CD4-positive, alpha-beta memory T cell (primary cell): ENCODE measurements at regions not wholly inside any gene's neighbourhood (a gene's known extent, or its start where the extent isn't known, plus 50 kb on each side); places are given as distances from the start of the nearest gene placed in this dataset.

Experiments
- CTCF ChIA-PET: fragments of 350-600 bp; sonication (Branson Sonifier 250); formaldehyde crosslinking; loops from one replicate; lab custom pipeline; 2021; ENCODE audit warnings: inconsistent platforms; ENCODE audit not compliant: partially characterized antibody; lab: Charles Lee
- POLR2A ChIA-PET: fragments of 350-600 bp; sonication (Branson Sonifier 250); formaldehyde crosslinking; loops from one replicate; lab custom pipeline; 2021; ENCODE audit not compliant: partially characterized antibody; lab: Charles Lee
- DNase-seq, 5 donors: peaks; one replicate each; pipeline versions ENCODE4 v3.0.0 to v3.0.0-alpha.2; 2020 to 2022; ENCODE audit warnings: mixed read lengths in 1 of 5
- H3K27ac ChIP-seq: one replicate; pipeline ENCODE4 v1.7.0; 2013; ENCODE audit warnings: low read depth, low read length
- H3K27me3 ChIP-seq: 2 replicates; pipeline ENCODE4 v1.7.0; 2013; ENCODE audit warnings: mild to moderate bottlenecking, low read length, moderate library complexity; ENCODE audit not compliant: insufficient read depth
- H3K36me3 ChIP-seq: 2 replicates; pipeline ENCODE4 v1.7.0; 2013; ENCODE audit warnings: mild to moderate bottlenecking, low read length, moderate library complexity; ENCODE audit not compliant: insufficient read depth
- H3K4me1 ChIP-seq: 2 replicates; pipeline ENCODE4 v1.7.0; 2013; ENCODE audit warnings: mild to moderate bottlenecking, low read length, moderate library complexity; ENCODE audit not compliant: insufficient read depth
- H3K4me3 ChIP-seq, 2 donors: one replicate each; pipeline ENCODE4 v1.7.0; 2013; ENCODE audit warnings: low read length in 2 of 2, mild to moderate bottlenecking in 1 of 2
- H3K9me3 ChIP-seq, 2 donors: one replicate each; pipeline ENCODE4 v1.7.0; 2013; ENCODE audit warnings: low read length in 2 of 2, control low read depth in 1 of 2; ENCODE audit not compliant: control insufficient read depth in 1 of 2
- H3K27ac Mint-ChIP-seq, 7 donors: one replicate each; pipeline ENCODE4 v1.8.0; 2020 to 2021; ENCODE audit warnings: mixed read lengths in 7 of 7, mild to moderate bottlenecking in 6 of 7, inconsistent platforms in 3 of 7, moderate library complexity in 3 of 7
- H3K27me3 Mint-ChIP-seq, 2 donors: one replicate each; pipeline ENCODE4 v1.8.0; 2020 to 2021; ENCODE audit warnings: mixed read lengths in 2 of 2
- H3K36me3 Mint-ChIP-seq, 2 donors: one replicate each; pipeline ENCODE4 v1.8.0; 2020 to 2021; ENCODE audit warnings: mixed read lengths in 2 of 2, inconsistent platforms in 1 of 2, mild to moderate bottlenecking in 1 of 2
- H3K4me1 Mint-ChIP-seq, 4 donors: one replicate each; pipeline ENCODE4 v1.8.0; 2020 to 2021; ENCODE audit warnings: mixed read lengths in 4 of 4, mild to moderate bottlenecking in 1 of 4
- H3K4me3 Mint-ChIP-seq, 8 donors: one replicate each; pipeline ENCODE4 v1.8.0; 2020 to 2021; ENCODE audit warnings: mixed read lengths in 8 of 8, mild to moderate bottlenecking in 7 of 8, moderate library complexity in 6 of 8, inconsistent platforms in 3 of 8
- H3K9me3 Mint-ChIP-seq, 8 donors: one replicate each; pipeline ENCODE4 v1.8.0; 2020 to 2021; ENCODE audit warnings: mixed read lengths in 8 of 8, mild to moderate bottlenecking in 5 of 8, inconsistent platforms in 3 of 8, moderate library complexity in 1 of 8
- intact Hi-C: fragments of 100-400 bp; cut with micrococcal nuclease; formaldehyde crosslinking; loops from one replicate; pipeline ENCODE4 v1.15.1; 2023

DNA sequence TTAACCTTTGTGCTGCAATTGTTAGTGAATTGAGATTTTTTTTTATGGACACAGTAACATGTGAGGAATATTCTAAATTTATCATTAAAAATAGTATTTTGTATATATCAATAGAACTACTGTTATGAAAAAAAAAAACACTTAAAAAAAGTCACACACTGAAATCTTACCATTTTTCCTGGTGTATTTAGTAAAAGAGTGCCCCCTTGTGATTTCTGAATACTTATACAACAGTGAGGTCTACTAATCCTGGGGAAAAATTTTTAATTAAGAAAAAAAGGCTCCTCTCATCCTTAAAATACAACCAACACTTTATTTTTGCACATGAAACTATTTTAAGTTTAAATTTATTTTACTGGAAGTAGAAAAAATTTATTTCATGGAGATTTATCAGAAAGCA lies 56.4 kb upstream of the SPOCK3 start:
- intact Hi-C loops, result no loop called here
- no peaks in the 10 kb centered on the region for H3K4me1 Mint-ChIP-seq
- Histone ChIP-seq H3K4me1 (no peaks in the 10 kb centered on the region), H3K36me3 (no peaks in the 10 kb centered on the region), H3K27ac (no peak overlapping the region), H3K9me3 (no peaks in the 10 kb centered on the region), H3K4me3 (no peak overlapping the region), H3K27me3 (no peaks in the 10 kb centered on the region)
- H3K36me3 Mint-ChIP-seq, result no peaks in the 10 kb centered on the region
- H3K4me3 Mint-ChIP-seq, result no peak overlapping the region
- no peak overlapping the region for H3K27ac Mint-ChIP-seq
- H3K9me3 Mint-ChIP-seq, result peaks cover 3 to 26% (median 10%) of the 10 kb centered on the region in 8 donors
- DNase-seq, result no peak
- ChIA-PET CTCF (no interaction called here), POLR2A (no interaction called here)
- no peaks in the 10 kb centered on the region for H3K27me3 Mint-ChIP-seq

DNA sequence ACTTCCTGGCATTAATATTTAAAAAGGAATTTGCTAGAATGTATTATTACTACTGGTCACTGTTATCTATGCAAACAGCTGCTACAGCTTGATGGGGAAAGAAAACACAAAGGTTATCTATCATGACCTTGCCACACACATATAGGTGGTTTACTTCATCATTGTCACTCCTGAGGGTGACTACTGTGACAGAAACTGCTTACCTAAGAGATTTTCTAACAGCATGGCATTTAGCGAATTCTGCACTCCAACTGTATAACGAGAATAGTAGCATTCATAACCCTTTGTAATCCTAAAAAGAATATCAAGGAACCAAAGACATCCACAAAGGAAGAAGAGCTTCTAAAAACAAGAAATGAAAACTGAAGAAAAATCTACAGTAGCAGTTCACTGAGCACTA lies 74.6 kb upstream of the SPOCK3 start:
- H3K27ac Mint-ChIP-seq, result no peak overlapping the region
- Histone ChIP-seq H3K9me3 (no peaks in the 10 kb centered on the region), H3K4me3 (no peak overlapping the region), H3K27ac (no peak overlapping the region), H3K27me3 (no peaks in the 10 kb centered on the region), H3K36me3 (no peaks in the 10 kb centered on the region), H3K4me1 (no peaks in the 10 kb centered on the region)
- intact Hi-C loops, result no loop called here
- H3K4me1 Mint-ChIP-seq, result no peaks in the 10 kb centered on the region
- DNase-seq, result no peak
- no peaks in the 10 kb centered on the region for H3K27me3 Mint-ChIP-seq
- POLR2A ChIA-PET, result no interaction called here
- CTCF ChIA-PET, result no interaction called here
- no peak overlapping the region for H3K4me3 Mint-ChIP-seq
- H3K36me3 Mint-ChIP-seq, result no peaks in the 10 kb centered on the region
- H3K9me3 Mint-ChIP-seq, result peaks cover 0 to 12% (median 6%) of the 10 kb centered on the region in 8 donors

DNA sequence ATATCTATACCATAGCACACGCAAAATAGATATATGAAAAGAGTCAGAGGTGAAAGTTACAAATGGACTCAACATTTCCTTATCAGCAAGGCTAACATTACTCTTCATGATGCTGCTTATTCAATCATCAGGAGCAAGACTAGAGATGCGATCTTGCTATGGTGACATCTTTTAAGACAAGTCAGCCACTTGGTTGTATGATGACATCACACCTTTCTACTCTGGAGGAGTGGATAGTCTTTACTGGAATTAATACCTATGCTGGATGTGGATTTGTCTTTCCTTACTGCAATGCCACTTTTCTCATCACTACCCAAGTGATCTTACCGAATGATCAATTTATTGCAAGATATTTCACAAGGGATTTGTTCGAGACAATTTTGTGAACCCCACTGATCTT lies 87.0 kb upstream of the SPOCK3 start:
- peaks cover 0 to 5% (median 2%) of the 10 kb centered on the region in 8 donors for H3K9me3 Mint-ChIP-seq
- intact Hi-C loops, result no loop called here
- H3K4me3 Mint-ChIP-seq, result no peak overlapping the region
- H3K4me1 Mint-ChIP-seq, result no peaks in the 10 kb centered on the region
- DNase-seq, result no peak
- no peaks in the 10 kb centered on the region for H3K36me3 Mint-ChIP-seq
- H3K27ac ChIP-seq, result no peak overlapping the region
- H3K27ac Mint-ChIP-seq, result no peak overlapping the region
- H3K27me3 ChIP-seq, result no peaks in the 10 kb centered on the region
- no peaks in the 10 kb centered on the region for H3K9me3 ChIP-seq
- H3K4me1 ChIP-seq, result no peaks in the 10 kb centered on the region
- H3K27me3 Mint-ChIP-seq, result no peaks in the 10 kb centered on the region
- H3K36me3 ChIP-seq, result no peaks in the 10 kb centered on the region
- CTCF ChIA-PET, result no interaction called here
- POLR2A ChIA-PET, result no interaction called here
- no peak overlapping the region for H3K4me3 ChIP-seq

DNA sequence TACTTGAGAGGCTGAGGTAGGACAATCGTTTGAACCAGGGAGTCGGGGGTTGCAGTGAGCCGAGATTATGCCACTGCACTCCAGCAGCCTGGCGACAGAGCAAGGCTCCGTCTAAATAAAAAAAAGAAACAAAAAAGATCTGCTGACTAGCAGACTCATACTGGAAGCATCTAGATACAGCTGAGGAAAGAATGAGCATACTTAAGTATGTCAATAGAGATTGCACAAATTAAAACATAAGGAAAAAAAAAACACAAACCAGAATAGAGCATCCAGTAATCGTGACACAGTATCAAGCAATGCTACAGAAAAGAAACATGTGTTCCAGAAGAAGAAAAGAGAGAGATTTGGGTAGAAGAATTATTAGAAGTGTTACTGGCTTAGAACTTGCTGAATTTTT lies 105.5 kb upstream of the SPOCK3 start:
- POLR2A ChIA-PET, result no interaction called here
- Histone ChIP-seq H3K4me1 (no peaks in the 10 kb centered on the region), H3K27me3 (no peaks in the 10 kb centered on the region), H3K9me3 (no peaks in the 10 kb centered on the region), H3K4me3 (no peak overlapping the region), H3K27ac (no peak overlapping the region), H3K36me3 (no peaks in the 10 kb centered on the region)
- DNase-seq, result no peak
- intact Hi-C loops, result no loop called here
- CTCF ChIA-PET, result no interaction called here
- Mint-ChIP-seq H3K4me1 (no peaks in the 10 kb centered on the region), H3K4me3 (no peak overlapping the region), H3K27ac (no peak overlapping the region), H3K27me3 (no peaks in the 10 kb centered on the region), H3K9me3 (peaks cover 7 to 22% (median 14%) of the 10 kb centered on the region in 8 donors), H3K36me3 (no peaks in the 10 kb centered on the region)

DNA sequence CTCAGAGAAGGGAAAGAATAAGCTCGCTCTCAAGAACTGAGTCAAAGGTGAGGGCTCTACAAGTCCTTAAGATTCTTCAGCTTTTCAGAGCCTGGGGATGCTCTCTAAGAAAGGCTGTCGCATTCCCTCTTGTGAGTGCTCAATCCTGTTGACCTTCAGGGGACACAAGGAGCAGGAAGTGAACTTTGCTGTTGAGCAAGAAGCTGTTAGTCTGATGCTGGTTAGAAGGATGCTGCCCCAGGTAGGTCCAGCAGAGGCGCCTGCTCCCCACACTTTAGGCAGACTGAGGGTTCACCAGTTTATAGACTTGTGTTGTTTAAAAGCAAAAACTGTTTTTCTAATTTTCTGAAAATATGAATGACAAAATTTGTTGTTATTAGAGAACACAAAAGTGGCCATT lies 125.4 kb upstream of the SPOCK3 start:
- no peak overlapping the region for H3K27ac ChIP-seq
- H3K36me3 ChIP-seq, result no peaks in the 10 kb centered on the region
- no peaks in the 10 kb centered on the region for H3K36me3 Mint-ChIP-seq
- H3K27me3 ChIP-seq, result no peaks in the 10 kb centered on the region
- ChIA-PET POLR2A (no interaction called here), CTCF (no interaction called here)
- H3K27ac Mint-ChIP-seq, result no peak overlapping the region
- intact Hi-C loops, result no loop called here
- no peak overlapping the region for H3K4me3 ChIP-seq
- no peak overlapping the region for H3K4me3 Mint-ChIP-seq
- H3K27me3 Mint-ChIP-seq, result no peaks in the 10 kb centered on the region
- no peak for DNase-seq
- no peaks in the 10 kb centered on the region for H3K4me1 ChIP-seq
- no peaks in the 10 kb centered on the region for H3K4me1 Mint-ChIP-seq
- no peaks in the 10 kb centered on the region for H3K9me3 ChIP-seq
- H3K9me3 Mint-ChIP-seq, result peaks cover 0 to 8% (median under 1%) of the 10 kb centered on the region in 8 donors

DNA sequence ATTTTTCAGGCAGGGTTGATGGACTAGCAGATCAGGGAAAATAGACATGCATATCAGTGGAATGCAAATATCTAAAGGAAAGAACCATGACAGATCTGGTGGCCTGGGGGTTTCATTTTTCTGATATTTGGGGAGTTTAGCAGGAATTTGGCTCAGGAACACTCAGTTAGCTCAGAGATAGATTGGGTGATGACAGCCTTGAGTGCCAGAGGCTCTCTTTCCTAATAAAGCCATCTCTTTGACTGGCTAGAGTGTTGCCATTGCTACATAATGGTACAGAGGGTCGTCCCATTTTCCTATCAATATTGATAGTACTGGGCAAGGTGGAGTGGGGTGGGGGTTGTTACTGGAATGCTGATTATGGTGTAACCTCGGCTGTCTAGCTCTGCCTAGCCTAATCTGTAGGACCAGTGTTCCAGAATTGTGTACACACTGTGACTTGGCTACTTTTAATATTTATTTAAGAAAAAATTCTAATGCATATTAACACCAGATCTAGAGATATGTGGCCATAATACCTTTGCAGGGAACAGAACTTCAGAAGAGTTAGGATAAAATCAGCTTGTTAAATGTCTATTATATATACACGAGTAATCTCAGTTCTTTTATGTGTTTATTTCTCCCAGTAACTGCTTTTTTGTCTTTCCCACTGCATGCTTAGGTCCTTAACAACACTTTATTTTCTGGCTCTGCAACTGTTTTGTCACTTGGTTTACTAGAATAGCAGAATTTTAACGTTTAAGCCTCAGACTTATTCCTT lies 145.0 kb upstream of the SPOCK3 start:
- Mint-ChIP-seq H3K9me3 (peaks cover 0 to 11% (median 2%) of the 10 kb centered on the region in 8 donors), H3K36me3 (no peaks in the 10 kb centered on the region), H3K27ac (peak overlapping the region in 1 of 7 donors; percentile 29), H3K27me3 (no peaks in the 10 kb centered on the region), H3K4me3 (no peak overlapping the region), H3K4me1 (no peaks in the 10 kb centered on the region)
- no peak for DNase-seq
- no peaks in the 10 kb centered on the region for H3K27me3 ChIP-seq
- no peak overlapping the region for H3K27ac ChIP-seq
- intact Hi-C loops, result no loop called here
- H3K4me3 ChIP-seq, result no peak overlapping the region
- no peaks in the 10 kb centered on the region for H3K4me1 ChIP-seq
- no peaks in the 10 kb centered on the region for H3K9me3 ChIP-seq
- H3K36me3 ChIP-seq, result no peaks in the 10 kb centered on the region
- ChIA-PET CTCF (no interaction called here), POLR2A (no interaction called here)

DNA sequence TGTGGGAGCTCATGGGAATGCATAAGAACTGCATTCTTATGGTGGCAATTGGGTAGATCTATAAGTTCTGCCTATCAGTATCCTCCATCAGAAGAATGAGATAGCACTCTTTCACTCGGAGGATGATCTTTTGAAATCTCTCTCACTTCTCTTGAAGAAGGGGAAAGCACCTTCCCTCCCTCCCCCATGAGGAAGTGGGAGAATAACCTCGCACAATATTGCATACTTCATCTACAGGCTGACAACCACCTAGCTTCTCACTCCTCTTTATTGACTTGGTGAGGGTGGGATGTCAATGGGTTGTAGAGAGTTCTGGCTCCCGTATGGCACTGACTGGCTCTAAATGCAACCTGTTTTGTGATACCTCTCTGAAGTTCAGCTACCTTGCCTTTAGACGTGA lies 146.7 kb upstream of the SPOCK3 start:
- Histone ChIP-seq H3K27ac (no peak overlapping the region), H3K4me3 (no peak overlapping the region), H3K36me3 (no peaks in the 10 kb centered on the region), H3K27me3 (no peaks in the 10 kb centered on the region), H3K9me3 (no peaks in the 10 kb centered on the region), H3K4me1 (no peaks in the 10 kb centered on the region)
- ChIA-PET CTCF (no interaction called here), POLR2A (no interaction called here)
- no peaks in the 10 kb centered on the region for H3K27me3 Mint-ChIP-seq
- no peaks in the 10 kb centered on the region for H3K36me3 Mint-ChIP-seq
- intact Hi-C loops, result no loop called here
- no peak overlapping the region for H3K4me3 Mint-ChIP-seq
- H3K27ac Mint-ChIP-seq, result no peak overlapping the region
- no peak for DNase-seq
- no peaks in the 10 kb centered on the region for H3K4me1 Mint-ChIP-seq
- peaks cover 0 to 11% (median 2%) of the 10 kb centered on the region in 8 donors for H3K9me3 Mint-ChIP-seq
